ENCODE measurements at regions not wholly inside any gene's neighbourhood (a gene's known extent, or its start where the extent isn't known, plus 50 kb on each side); places are given as distances from the start of the nearest gene placed in this dataset.

- no peaks in the 10 kb centered on the region for H3K27me3 Mint-ChIP-seq (ENCODE audit: low read depth)
- no peak for DNase-seq (ENCODE audit: low spot score in 2 of 2, unreplicated experiment in 2 of 2)
- no peaks in the 10 kb centered on the region for H3K36me3 Mint-ChIP-seq
- no peaks in the 10 kb centered on the region for H3K4me1 Mint-ChIP-seq
- peaks cover 7% of the 10 kb centered on the region for H3K9me3 Mint-ChIP-seq
- H3K4me3 Mint-ChIP-seq = no peak overlapping the region
- no peak for TF ChIP-seq CTCF (IDR thresholded peaks at IDR 0.05; ENCODE audit: unreplicated experiment)
- H3K27ac Mint-ChIP-seq = no peak overlapping the region
Measured at GRCh38 chr3:162096874-162097273, 600.3 kb downstream of the OTOL1 start.

GRCh38 chr3:162103808-162104207, 607.2 kb downstream of the OTOL1 start:
- Mint-ChIP-seq H3K4me3 (no peak overlapping the region), H3K4me1 (peaks cover 2% of the 10 kb centered on the region), H3K36me3 (no peaks in the 10 kb centered on the region), H3K27me3 (ENCODE audit: low read depth) (no peaks in the 10 kb centered on the region), H3K27ac (no peak overlapping the region), H3K9me3 (peaks cover 6% of the 10 kb centered on the region)
- TF ChIP-seq CTCF (IDR thresholded peaks at IDR 0.05; ENCODE audit: unreplicated experiment) = no peak
- no peak for DNase-seq (ENCODE audit: low spot score in 2 of 2, unreplicated experiment in 2 of 2)

GRCh38 chr3:162111861-162112260, 615.3 kb downstream of the OTOL1 start:
- no peak for DNase-seq (ENCODE audit: low spot score in 2 of 2, unreplicated experiment in 2 of 2)
- no peak overlapping the region for H3K27ac Mint-ChIP-seq

GRCh38 chr3:162112719-162113118, 616.1 kb downstream of the OTOL1 start:
- no peaks in the 10 kb centered on the region for H3K27me3 Mint-ChIP-seq (ENCODE audit: low read depth)
- no peak overlapping the region for H3K4me3 Mint-ChIP-seq
- H3K27ac Mint-ChIP-seq = no peak overlapping the region
- peaks cover 11% of the 10 kb centered on the region for H3K4me1 Mint-ChIP-seq
- H3K9me3 Mint-ChIP-seq = no peaks in the 10 kb centered on the region
- no peak for DNase-seq (ENCODE audit: low spot score in 2 of 2, unreplicated experiment in 2 of 2)
- TF ChIP-seq CTCF (IDR thresholded peaks at IDR 0.05; ENCODE audit: unreplicated experiment) = no peak
- no peaks in the 10 kb centered on the region for H3K36me3 Mint-ChIP-seq

More at GRCh38 chr3:162111861-162112260, 615.3 kb downstream of the OTOL1 start:
- TF ChIP-seq CTCF (IDR thresholded peaks at IDR 0.05; ENCODE audit: unreplicated experiment) = no peak
- no peaks in the 10 kb centered on the region for H3K9me3 Mint-ChIP-seq
- H3K4me3 Mint-ChIP-seq = no peak overlapping the region
- H3K27me3 Mint-ChIP-seq (ENCODE audit: low read depth) = no peaks in the 10 kb centered on the region
- no peaks in the 10 kb centered on the region for H3K36me3 Mint-ChIP-seq
- H3K4me1 Mint-ChIP-seq = peaks cover 11% of the 10 kb centered on the region

- no peaks in the 10 kb centered on the region for H3K9me3 Mint-ChIP-seq
- H3K27me3 Mint-ChIP-seq (ENCODE audit: low read depth) = no peaks in the 10 kb centered on the region
- TF ChIP-seq CTCF (IDR thresholded peaks at IDR 0.05; ENCODE audit: unreplicated experiment) = no peak
- no peak overlapping the region for H3K4me3 Mint-ChIP-seq
- no peaks in the 10 kb centered on the region for H3K36me3 Mint-ChIP-seq
- no peak for DNase-seq (ENCODE audit: low spot score in 2 of 2, unreplicated experiment in 2 of 2)
- no peak overlapping the region for H3K27ac Mint-ChIP-seq
- peaks cover 5% of the 10 kb centered on the region for H3K4me1 Mint-ChIP-seq
Measured at GRCh38 chr3:162117961-162118360, 621.4 kb downstream of the OTOL1 start.

GRCh38 chr3:162119651-162120050, 623.0 kb downstream of the OTOL1 start:
- Mint-ChIP-seq H3K9me3 (no peaks in the 10 kb centered on the region), H3K27ac (no peak overlapping the region), H3K36me3 (no peaks in the 10 kb centered on the region), H3K4me1 (peaks cover 2% of the 10 kb centered on the region), H3K27me3 (ENCODE audit: low read depth) (no peaks in the 10 kb centered on the region), H3K4me3 (no peak overlapping the region)
- no peak for DNase-seq (ENCODE audit: low spot score in 2 of 2, unreplicated experiment in 2 of 2)
- no peak for TF ChIP-seq CTCF (IDR thresholded peaks at IDR 0.05; ENCODE audit: unreplicated experiment)

Data from mesothelial cell of epicardium (in vitro differentiated cells).